ENCODE measurements at regions not wholly inside any gene's neighbourhood (a gene's known extent, or its start where the extent isn't known, plus 50 kb on each side); places are given as distances from the start of the nearest gene placed in this dataset.

DNA sequence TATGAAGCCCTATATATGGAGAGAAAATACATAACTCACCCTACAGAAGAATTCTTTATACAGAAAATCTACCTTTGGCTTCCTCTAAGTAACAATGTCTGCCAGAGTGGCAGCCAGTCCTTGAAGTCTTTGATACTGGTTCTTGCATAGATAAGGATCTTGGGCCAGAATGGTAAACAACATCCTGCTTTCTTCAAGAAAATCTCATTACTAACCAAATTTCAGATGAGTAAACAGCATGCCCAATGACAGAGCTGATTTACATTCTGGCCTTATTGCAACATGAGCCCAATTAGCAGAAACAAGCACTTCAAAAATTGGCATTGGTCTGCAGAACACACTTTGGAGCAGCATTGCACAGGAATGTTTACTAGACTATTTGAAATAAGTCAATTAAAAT, 336.5 kb upstream of the ST6GAL2 start:
- no peak overlapping the region for H3K4me3 Mint-ChIP-seq
- H3K36me3 ChIP-seq (ENCODE audit: insufficient read depth) = no peaks in the 10 kb centered on the region
- no peaks in the 10 kb centered on the region for H3K4me1 ChIP-seq (ENCODE audit: insufficient read depth)
- DNase-seq (ENCODE audit: low spot score) (no peak), ATAC-seq (no peak)
- no peak overlapping the region for H3K4me3 ChIP-seq
- TF ChIP-seq, protein P1, sequence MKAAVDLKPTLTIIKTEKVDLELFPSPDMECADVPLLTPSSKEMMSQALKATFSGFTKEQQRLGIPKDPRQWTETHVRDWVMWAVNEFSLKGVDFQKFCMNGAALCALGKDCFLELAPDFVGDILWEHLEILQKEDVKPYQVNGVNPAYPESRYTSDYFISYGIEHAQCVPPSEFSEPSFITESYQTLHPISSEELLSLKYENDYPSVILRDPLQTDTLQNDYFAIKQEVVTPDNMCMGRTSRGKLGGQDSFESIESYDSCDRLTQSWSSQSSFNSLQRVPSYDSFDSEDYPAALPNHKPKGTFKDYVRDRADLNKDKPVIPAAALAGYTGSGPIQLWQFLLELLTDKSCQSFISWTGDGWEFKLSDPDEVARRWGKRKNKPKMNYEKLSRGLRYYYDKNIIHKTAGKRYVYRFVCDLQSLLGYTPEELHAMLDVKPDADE (IDR thresholded peaks at IDR 0.05) = no peak
- TF ChIP-seq EZH2 (IDR thresholded peaks at IDR 0.05; ENCODE audit: low read depth, unreplicated experiment) (no peak), EZH2phosphoT487 (IDR thresholded peaks at IDR 0.05; ENCODE audit: unreplicated experiment) (no peak), JUNB (IDR thresholded peaks at IDR 0.05; ENCODE audit: unreplicated experiment) (no peak)
- TF ChIP-seq, protein P2, sequence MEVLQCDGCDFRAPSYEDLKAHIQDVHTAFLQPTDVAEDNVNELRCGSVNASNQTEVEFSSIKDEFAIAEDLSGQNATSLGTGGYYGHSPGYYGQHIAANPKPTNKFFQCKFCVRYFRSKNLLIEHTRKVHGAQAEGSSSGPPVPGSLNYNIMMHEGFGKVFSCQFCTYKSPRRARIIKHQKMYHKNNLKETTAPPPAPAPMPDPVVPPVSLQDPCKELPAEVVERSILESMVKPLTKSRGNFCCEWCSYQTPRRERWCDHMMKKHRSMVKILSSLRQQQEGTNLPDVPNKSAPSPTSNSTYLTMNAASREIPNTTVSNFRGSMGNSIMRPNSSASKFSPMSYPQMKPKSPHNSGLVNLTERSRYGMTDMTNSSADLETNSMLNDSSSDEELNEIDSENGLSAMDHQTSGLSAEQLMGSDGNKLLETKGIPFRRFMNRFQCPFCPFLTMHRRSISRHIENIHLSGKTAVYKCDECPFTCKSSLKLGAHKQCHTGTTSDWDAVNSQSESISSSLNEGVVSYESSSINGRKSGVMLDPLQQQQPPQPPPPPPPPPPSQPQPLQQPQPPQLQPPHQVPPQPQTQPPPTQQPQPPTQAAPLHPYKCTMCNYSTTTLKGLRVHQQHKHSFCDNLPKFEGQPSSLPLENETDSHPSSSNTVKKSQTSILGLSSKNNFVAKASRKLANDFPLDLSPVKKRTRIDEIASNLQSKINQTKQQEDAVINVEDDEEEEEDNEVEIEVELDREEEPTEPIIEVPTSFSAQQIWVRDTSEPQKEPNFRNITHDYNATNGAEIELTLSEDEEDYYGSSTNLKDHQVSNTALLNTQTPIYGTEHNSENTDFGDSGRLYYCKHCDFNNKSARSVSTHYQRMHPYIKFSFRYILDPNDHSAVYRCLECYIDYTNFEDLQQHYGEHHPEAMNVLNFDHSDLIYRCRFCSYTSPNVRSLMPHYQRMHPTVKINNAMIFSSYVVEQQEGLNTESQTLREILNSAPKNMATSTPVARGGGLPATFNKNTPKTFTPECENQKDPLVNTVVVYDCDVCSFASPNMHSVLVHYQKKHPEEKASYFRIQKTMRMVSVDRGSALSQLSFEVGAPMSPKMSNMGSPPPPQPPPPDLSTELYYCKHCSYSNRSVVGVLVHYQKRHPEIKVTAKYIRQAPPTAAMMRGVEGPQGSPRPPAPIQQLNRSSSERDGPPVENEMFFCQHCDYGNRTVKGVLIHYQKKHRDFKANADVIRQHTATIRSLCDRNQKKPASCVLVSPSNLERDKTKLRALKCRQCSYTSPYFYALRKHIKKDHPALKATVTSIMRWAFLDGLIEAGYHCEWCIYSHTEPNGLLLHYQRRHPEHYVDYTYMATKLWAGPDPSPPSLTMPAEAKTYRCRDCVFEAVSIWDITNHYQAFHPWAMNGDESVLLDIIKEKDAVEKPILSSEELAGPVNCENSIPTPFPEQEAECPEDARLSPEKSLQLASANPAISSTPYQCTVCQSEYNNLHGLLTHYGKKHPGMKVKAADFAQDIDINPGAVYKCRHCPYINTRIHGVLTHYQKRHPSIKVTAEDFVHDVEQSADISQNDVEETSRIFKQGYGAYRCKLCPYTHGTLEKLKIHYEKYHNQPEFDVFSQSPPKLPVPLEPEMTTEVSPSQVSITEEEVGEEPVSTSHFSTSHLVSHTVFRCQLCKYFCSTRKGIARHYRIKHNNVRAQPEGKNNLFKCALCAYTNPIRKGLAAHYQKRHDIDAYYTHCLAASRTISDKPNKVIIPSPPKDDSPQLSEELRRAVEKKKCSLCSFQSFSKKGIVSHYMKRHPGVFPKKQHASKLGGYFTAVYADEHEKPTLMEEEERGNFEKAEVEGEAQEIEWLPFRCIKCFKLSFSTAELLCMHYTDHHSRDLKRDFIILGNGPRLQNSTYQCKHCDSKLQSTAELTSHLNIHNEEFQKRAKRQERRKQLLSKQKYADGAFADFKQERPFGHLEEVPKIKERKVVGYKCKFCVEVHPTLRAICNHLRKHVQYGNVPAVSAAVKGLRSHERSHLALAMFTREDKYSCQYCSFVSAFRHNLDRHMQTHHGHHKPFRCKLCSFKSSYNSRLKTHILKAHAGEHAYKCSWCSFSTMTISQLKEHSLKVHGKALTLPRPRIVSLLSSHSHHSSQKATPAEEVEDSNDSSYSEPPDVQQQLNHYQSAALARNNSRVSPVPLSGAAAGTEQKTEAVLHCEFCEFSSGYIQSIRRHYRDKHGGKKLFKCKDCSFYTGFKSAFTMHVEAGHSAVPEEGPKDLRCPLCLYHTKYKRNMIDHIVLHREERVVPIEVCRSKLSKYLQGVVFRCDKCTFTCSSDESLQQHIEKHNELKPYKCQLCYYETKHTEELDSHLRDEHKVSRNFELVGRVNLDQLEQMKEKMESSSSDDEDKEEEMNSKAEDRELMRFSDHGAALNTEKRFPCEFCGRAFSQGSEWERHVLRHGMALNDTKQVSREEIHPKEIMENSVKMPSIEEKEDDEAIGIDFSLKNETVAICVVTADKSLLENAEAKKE (CRISPR knock-in tag; IDR thresholded peaks at IDR 0.05) = no peak
- no peak overlapping the region for H3K4me2 ChIP-seq
- H3F3A ChIP-seq (replicated peaks; ENCODE audit: low read depth) = no peaks in the 10 kb centered on the region
- H3K27me3 ChIP-seq (ENCODE audit: insufficient read depth) = no peaks in the 10 kb centered on the region
- H3K27me3 Mint-ChIP-seq (ENCODE audit: insufficient read depth, low read depth, poor library complexity) = no peaks in the 10 kb centered on the region
- H3K27ac Mint-ChIP-seq = no peak overlapping the region
- no peaks in the 10 kb centered on the region for H3K79me2 ChIP-seq (replicated peaks; ENCODE audit: insufficient read depth)
- no peak overlapping the region for H3K27ac ChIP-seq (ENCODE audit: low read depth)
- H3K36me3 Mint-ChIP-seq (ENCODE audit: low read depth) = no peaks in the 10 kb centered on the region
- H3K4me1 Mint-ChIP-seq = peaks cover 4% of the 10 kb centered on the region; the same call in 1 of the 3 replicates
- H2AFZ ChIP-seq = no peak overlapping the region
- peaks cover 10% of the 10 kb centered on the region for H3K9me2 ChIP-seq (ENCODE audit: insufficient read depth)
- H4K20me1 ChIP-seq (replicated peaks; ENCODE audit: insufficient read depth) = no peaks in the 10 kb centered on the region
- no peaks in the 10 kb centered on the region for H3K9me3 Mint-ChIP-seq
